Small intestine (tissue), 7 donors: ENCODE measurements at regions not wholly inside any gene's neighbourhood (a gene's known extent, or its start where the extent isn't known, plus 50 kb on each side); places are given as distances from the start of the nearest gene placed in this dataset.
"Not testable (repeated sequence)": the region's sequence is repeated elsewhere in the genome, so short reads cannot be mapped to it uniquely, and the experiment has no call there.

Experiments used
- DNase-seq, 2 donors: peaks; one replicate each; pipeline versions ENCODE4 v3.0.0 to v3.0.0-alpha.2; 2013
- FAIRE-seq: peaks from 2 replicates; lab custom pipeline; 2012; peaks lifted over from hg19 to GRCh38; lab: Jason Lieb, UNC
- H3K27ac ChIP-seq, 3 donors: one replicate each; pipeline ENCODE4 v1.5.1; 2013; ENCODE audit warnings: low read length in 2 of 3, mild to moderate bottlenecking in 2 of 3, control low read depth in 1 of 3, inconsistent platforms in 1 of 3, low read depth in 1 of 3, moderate library complexity in 1 of 3
- H3K27me3 ChIP-seq, 3 donors: one replicate each; pipeline ENCODE4 v1.6.1; 2013; ENCODE audit warnings: low read length in 3 of 3, inconsistent platforms in 1 of 3; ENCODE audit not compliant: control insufficient read depth in 3 of 3, insufficient read depth in 3 of 3
- H3K36me3 ChIP-seq, 3 donors: one replicate each; pipeline ENCODE4 v1.6.1; 2013; ENCODE audit warnings: low read length in 3 of 3, inconsistent platforms in 1 of 3, low read depth in 1 of 3, mild to moderate bottlenecking in 1 of 3, moderate library complexity in 1 of 3; ENCODE audit not compliant: control insufficient read depth in 3 of 3, insufficient read depth in 2 of 3
- H3K4me1 ChIP-seq, 3 donors: one replicate each; pipeline ENCODE4 v1.6.1; 2013; ENCODE audit warnings: low read length in 2 of 3, inconsistent platforms in 1 of 3, low read depth in 1 of 3, mild to moderate bottlenecking in 1 of 3, moderate library complexity in 1 of 3; ENCODE audit not compliant: control insufficient read depth in 3 of 3, insufficient read depth in 2 of 3
- H3K4me3 ChIP-seq, 3 donors: one replicate each; pipeline ENCODE4 v1.5.1; 2013; ENCODE audit warnings: low read length in 3 of 3, control low read depth in 1 of 3, inconsistent platforms in 1 of 3, low read depth in 1 of 3, mild to moderate bottlenecking in 1 of 3, moderate library complexity in 1 of 3
- H3K9me3 ChIP-seq, 2 donors: one replicate each; pipeline ENCODE4 v1.6.1; 2013; ENCODE audit warnings: low read depth in 1 of 2, low read length in 1 of 2; ENCODE audit not compliant: control insufficient read depth in 2 of 2, insufficient read depth in 1 of 2
- WGBS, 3 donors: extraction: QIAGEN DNeasy Blood & Tissue Kit; methylation state at CpG; one replicate each; pipeline ENCODE4 v1.1.7; 2013; 5-methylcytosine and 5-hydroxymethylcytosine counted together
- donor health status: healthy with polysubstance abuse.
- donor health status: control.
- donor health status: control.
- donor health status: Bipolar disorder and iron deficiency.
- donor health status: healthy.

DNA sequence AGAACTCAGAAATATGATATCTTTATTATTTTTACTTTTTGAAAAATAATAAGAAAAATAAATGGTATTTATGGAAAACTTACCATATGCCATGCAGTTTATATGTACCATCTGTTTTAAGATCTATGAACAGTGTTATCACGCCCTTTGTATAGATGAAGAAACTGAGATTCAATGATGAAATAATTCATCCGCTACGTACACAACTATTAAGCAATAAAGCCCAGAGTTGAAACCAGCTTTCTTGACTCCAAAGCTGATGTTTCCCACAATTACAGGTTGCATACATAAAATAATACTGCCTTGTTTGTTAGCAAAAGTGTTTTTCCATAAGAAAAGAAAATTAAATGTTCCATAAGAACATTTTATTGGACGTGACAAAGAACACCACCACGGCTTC is 67.2 kb upstream of the BCL6 start:
- Histone ChIP-seq H3K4me3 (no peak overlapping the region), H3K27ac (no peak overlapping the region), H3K9me3 (no peaks in the 10 kb centered on the region), H3K36me3 (no peaks in the 10 kb centered on the region), H3K27me3 (no peaks in the 10 kb centered on the region), H3K4me1 (peaks cover 0 to 24% (median 0%) of the 10 kb centered on the region in 3 donors)
- DNase-seq (no peak), FAIRE-seq (no peak)
- WGBS, 3 donors = 96 to 99% (median 98%) methylated on average over 5 of the region's 5 CpGs

DNA sequence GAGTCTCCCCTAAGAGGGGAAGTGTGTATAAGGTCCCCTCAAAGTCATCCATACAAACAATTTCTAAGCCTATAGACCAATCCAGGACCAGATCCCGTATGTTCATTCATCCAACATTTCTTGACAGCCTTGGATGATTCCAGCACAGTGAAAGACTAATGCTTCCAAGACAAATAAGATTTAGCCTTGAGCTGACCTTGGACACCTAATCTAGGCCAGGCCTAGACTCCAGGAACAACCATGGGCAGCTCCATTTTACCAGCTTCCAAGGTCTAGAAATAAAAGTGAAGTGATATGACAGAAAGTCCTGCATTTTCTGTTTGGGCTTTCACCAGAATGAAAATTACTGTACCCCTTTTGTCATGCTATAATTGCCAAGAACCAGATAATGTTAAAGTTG is 67.9 kb upstream of the BCL6 start:
- 88 to 100% (median 92%) methylated on average over 1 of the region's 1 CpG for WGBS, 3 donors
- FAIRE-seq (no peak), DNase-seq (no peak)
- H3K4me3 ChIP-seq = no peak overlapping the region
- no peaks in the 10 kb centered on the region for H3K27me3 ChIP-seq
- H3K27ac ChIP-seq = no peak overlapping the region
- H3K36me3 ChIP-seq = no peaks in the 10 kb centered on the region
- no peaks in the 10 kb centered on the region for H3K9me3 ChIP-seq
- peaks cover 0 to 24% (median 0%) of the 10 kb centered on the region in 3 donors for H3K4me1 ChIP-seq

DNA sequence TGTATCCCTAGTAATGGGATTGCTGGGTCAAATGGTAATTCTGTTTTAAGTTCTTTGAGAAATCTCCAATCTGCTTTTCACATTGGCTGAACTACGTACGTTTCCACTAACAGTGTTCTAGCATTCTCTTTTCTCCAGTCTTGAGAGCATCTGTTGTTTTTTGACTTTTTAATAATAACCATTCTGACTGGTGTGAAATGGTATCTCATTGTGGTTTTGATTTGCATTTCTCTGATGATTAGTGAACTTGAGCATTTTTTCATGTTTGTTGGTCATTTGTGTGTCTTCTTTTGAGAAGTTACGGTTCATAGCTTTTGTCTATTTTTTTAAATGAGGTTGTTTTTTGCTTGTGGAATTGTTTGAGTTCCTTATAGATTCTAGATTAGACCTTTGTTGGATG is 72.5 kb upstream of the BCL6 start:
- H3K9me3 ChIP-seq, DNase-seq, H3K27ac ChIP-seq, H3K4me3 ChIP-seq, H3K27me3 ChIP-seq, H3K36me3 ChIP-seq, FAIRE-seq, H3K4me1 ChIP-seq: not testable (repeated sequence)
- WGBS, 3 donors = 90 to 96% (median 94%) methylated on average over 3 of the region's 3 CpGs

DNA sequence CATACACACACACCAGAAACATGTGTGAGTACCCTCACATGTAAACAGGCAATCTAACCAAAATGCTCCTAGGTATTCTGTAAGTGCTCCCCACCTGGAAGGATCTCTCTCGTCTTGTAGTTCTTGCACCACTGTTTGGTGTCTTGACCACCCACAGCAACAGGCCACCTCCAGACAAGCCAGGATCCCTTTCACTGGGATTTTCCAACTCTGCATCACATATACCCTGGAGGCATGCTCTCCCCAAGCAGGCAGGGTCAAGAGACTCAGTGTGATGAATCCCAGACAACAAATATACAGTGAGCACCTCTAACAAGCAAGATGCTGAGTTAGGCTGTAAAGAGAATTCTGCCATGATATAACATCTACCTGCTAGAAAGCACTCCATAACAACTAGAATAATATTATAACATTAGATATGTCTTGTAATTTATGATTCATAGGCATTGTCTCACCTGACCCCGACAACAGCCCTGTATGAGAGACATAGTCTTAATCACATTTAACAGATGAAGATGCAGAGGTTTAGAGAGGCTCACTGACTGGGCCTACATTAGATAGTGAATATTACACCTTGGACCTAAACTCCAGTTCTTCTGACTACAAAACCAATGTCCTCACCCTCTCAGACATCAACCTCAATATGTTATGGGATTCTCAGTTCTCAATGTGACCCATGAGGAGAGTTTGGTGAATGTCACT is 76.5 kb upstream of the BCL6 start:
- Histone ChIP-seq H3K4me3 (no peak overlapping the region), H3K27me3 (no peaks in the 10 kb centered on the region), H3K27ac (no peak overlapping the region), H3K9me3 (peaks cover 0 to 1% of the 10 kb centered on the region in 2 donors), H3K4me1 (no peaks in the 10 kb centered on the region), H3K36me3 (no peaks in the 10 kb centered on the region)
- FAIRE-seq (no peak), DNase-seq (no peak)
- 87 to 100% (median 96%) methylated on average over 2 of the region's 2 CpGs for WGBS, 3 donors

DNA sequence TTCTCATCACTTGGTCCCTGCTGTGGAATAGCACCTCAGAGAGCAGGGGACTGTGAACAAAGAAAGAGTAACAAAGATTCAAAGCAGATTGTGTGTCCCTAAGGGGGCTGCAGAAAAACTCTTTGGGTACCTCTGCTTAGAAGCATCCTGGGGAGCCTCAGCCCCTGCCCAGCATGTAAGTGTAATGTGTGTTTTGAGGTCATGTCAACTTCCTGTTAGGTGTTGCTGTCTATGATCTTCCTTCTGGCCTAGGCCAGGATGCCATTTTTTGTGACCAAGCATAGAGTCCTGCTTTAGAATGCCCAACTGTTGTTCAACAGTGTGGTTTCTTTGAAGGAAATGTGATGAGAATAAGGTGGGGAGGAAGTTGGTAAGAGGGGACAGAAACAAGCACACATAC is 77.1 kb upstream of the BCL6 start:
- no peak overlapping the region for H3K27ac ChIP-seq
- FAIRE-seq = no peak

DNA sequence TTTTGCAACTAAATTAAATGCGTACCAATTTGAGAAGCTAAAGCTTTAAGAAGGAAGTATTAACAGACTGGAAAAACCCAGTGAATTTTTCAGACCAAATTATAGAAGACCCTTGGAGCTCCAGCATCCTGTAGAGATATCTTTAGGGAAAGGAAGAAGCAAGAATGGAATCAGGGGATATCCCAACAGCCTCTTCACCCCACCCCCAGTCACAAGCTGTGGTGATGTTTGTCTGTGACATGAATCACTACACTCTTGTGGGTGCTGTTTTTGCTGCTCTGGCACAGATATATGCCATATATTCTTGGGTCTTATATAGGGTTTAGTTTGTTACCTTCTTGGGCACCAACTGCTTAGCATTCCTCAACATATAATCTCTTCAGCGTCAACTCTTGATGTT is 78.5 kb upstream of the BCL6 start:
- Histone ChIP-seq H3K27ac (no peak overlapping the region), H3K4me1 (peaks cover 0 to 6% (median 4%) of the 10 kb centered on the region in 3 donors), H3K4me3 (no peak overlapping the region), H3K27me3 (no peaks in the 10 kb centered on the region), H3K9me3 (peaks cover 0 to 1% of the 10 kb centered on the region in 2 donors), H3K36me3 (no peaks in the 10 kb centered on the region)
- DNase-seq (no peak), FAIRE-seq (no peak)
- WGBS, 3 donors = 94 to 100% (median 96%) methylated on average over 2 of the region's 2 CpGs

More for the DNA sequence above, 77.1 kb upstream of the BCL6 start:
- Histone ChIP-seq H3K4me3 (no peak overlapping the region), H3K4me1 (no peaks in the 10 kb centered on the region), H3K9me3 (peaks cover 0 to 1% of the 10 kb centered on the region in 2 donors), H3K27me3 (no peaks in the 10 kb centered on the region), H3K36me3 (no peaks in the 10 kb centered on the region)
- no peak for DNase-seq

DNA sequence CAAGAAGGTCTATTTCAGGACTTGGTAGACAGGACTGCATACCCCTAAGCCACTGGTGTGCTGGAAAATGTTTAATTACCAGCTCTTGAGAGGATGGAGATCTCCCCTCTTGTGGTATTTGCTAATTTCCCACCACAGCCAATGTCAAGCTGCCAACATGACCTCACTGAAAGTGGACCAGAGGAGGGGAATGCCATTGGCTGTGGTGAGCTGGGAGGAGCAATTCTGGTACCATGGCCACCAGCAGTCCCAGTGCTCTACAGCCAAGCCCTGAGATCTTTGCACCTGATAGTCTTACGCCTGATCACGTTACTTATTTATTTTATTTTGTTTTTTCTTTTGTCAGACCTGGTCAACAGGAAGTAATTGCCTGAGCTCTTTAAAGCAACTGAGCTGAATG is 82.5 kb upstream of the BCL6 start:
- peaks cover 0 to 18% (median 4%) of the 10 kb centered on the region in 3 donors for H3K4me1 ChIP-seq
- no peaks in the 10 kb centered on the region for H3K27me3 ChIP-seq
- DNase-seq (no peak), FAIRE-seq (no peak)
- WGBS, 3 donors = 52 to 73% (median 70%) methylated on average over 2 of the region's 2 CpGs
- H3K36me3 ChIP-seq = no peaks in the 10 kb centered on the region
- H3K4me3 ChIP-seq = no peak overlapping the region
- no peak overlapping the region for H3K27ac ChIP-seq
- H3K9me3 ChIP-seq = peaks cover 0 to 1% of the 10 kb centered on the region in 2 donors

DNA sequence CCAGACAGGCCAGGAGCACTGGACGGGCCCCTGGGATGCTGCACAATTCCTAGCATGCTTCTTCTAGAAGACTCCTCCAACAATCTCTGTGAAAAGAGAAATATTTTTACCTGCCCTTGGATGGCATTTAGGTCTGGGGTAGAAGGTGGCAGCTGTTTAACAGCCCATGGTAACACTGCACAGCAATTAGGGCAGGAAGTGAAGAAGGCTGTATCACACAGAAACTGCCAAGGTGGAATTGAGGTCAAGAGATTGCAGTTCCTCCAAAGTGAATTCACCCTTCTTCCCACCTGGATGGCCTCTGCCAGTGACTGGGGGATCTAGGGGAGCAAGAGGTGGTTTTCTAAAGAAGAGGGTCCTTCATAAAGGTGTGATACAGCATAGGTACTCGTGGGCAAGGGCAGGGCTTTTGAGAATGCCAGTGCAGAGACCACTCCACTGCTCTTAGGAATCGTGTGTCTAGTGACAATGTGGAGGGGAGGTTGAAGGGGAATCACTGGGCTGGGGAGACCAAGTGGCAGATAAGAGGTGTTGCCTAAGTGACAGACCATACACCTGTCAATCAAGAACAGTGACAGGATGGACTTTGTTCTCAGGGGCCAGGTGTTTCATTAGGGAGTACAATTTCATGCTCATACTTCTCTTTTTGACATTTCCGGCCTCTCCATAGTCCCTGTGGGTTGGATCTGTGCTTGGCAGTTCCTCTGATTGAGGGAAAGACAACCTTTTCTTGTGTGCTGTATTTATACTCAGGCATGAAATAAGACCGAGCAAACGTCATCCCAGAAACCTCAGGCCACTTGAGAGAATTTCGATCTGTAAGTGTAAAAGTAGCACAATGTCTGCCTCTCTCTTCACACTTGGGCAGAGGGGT is 83.5 kb upstream of the BCL6 start:
- peak; percentile 27 to 65 for DNase-seq
- 45 to 61% (median 53%) methylated on average over 7 of the region's 7 CpGs for whole genome bisulfite sequencing, 3 donors
- Histone ChIP-seq H3K27ac (peak overlapping the region in 1 of 3 donors; percentile 8), H3K27me3 (no peaks in the 10 kb centered on the region), H3K36me3 (no peaks in the 10 kb centered on the region), H3K4me3 (no peak overlapping the region), H3K9me3 (peaks cover 0 to 1% of the 10 kb centered on the region in 2 donors), H3K4me1 (peaks cover 0 to 18% (median 4%) of the 10 kb centered on the region in 3 donors)
- no peak for FAIRE-seq
